ENCODE measurements at regions not wholly inside any gene's neighbourhood (a gene's known extent, or its start where the extent isn't known, plus 50 kb on each side); places are given as distances from the start of the nearest gene placed in this dataset.

GRCh38 chr1:234735476-234735875, 125.5 kb upstream of the IRF2BP2 start:
- Histone ChIP-seq H3K9ac (ENCODE audit: low read length) (no peak overlapping the region), H3K4me3 (ENCODE audit: low read length) (no peak overlapping the region), H3K36me3 (ENCODE audit: control insufficient read depth, insufficient read depth, low read length) (no peaks in the 10 kb centered on the region), H3K9me3 (ENCODE audit: control insufficient read depth, low read length) (no peaks in the 10 kb centered on the region), H3K4me1 (ENCODE audit: control insufficient read depth, insufficient read depth, low read length) (no peaks in the 10 kb centered on the region), H3K27me3 (ENCODE audit: control insufficient read depth, insufficient read depth, low read length) (no peaks in the 10 kb centered on the region)

GRCh38 chr1:234734869-234735268, 124.9 kb upstream of the IRF2BP2 start:
- Histone ChIP-seq H3K36me3 (ENCODE audit: control insufficient read depth, insufficient read depth, low read length) (no peaks in the 10 kb centered on the region), H3K27me3 (ENCODE audit: control insufficient read depth, insufficient read depth, low read length) (no peaks in the 10 kb centered on the region), H3K9ac (ENCODE audit: low read length) (no peak overlapping the region), H3K4me3 (ENCODE audit: low read length) (no peak overlapping the region), H3K4me1 (ENCODE audit: control insufficient read depth, insufficient read depth, low read length) (peaks cover under 1% of the 10 kb centered on the region), H3K9me3 (ENCODE audit: control insufficient read depth, low read length) (no peaks in the 10 kb centered on the region)

GRCh38 chr1:234734412-234734835, 124.4 kb upstream of the IRF2BP2 start:
- Histone ChIP-seq H3K9ac (ENCODE audit: low read length) (no peak overlapping the region), H3K27me3 (ENCODE audit: control insufficient read depth, insufficient read depth, low read length) (no peaks in the 10 kb centered on the region), H3K4me1 (ENCODE audit: control insufficient read depth, insufficient read depth, low read length) (peaks cover 5% of the 10 kb centered on the region), H3K9me3 (ENCODE audit: control insufficient read depth, low read length) (no peaks in the 10 kb centered on the region), H3K4me3 (ENCODE audit: low read length) (no peak overlapping the region), H3K36me3 (ENCODE audit: control insufficient read depth, insufficient read depth, low read length) (no peaks in the 10 kb centered on the region)

GRCh38 chr1:234733427-234733826, 123.4 kb upstream of the IRF2BP2 start:
- Histone ChIP-seq H3K36me3 (ENCODE audit: control insufficient read depth, insufficient read depth, low read length) (no peaks in the 10 kb centered on the region), H3K4me1 (ENCODE audit: control insufficient read depth, insufficient read depth, low read length) (peaks cover 8% of the 10 kb centered on the region), H3K4me3 (ENCODE audit: low read length) (no peak overlapping the region), H3K27me3 (ENCODE audit: control insufficient read depth, insufficient read depth, low read length) (no peaks in the 10 kb centered on the region), H3K9ac (ENCODE audit: low read length) (no peak overlapping the region), H3K9me3 (ENCODE audit: control insufficient read depth, low read length) (no peaks in the 10 kb centered on the region)

GRCh38 chr1:234732671-234733390, 122.9 kb upstream of the IRF2BP2 start:
- H3K9me3 ChIP-seq (ENCODE audit: control insufficient read depth, low read length) = no peaks in the 10 kb centered on the region
- H3K4me3 ChIP-seq (ENCODE audit: low read length) = no peak overlapping the region
- H3K4me1 ChIP-seq (ENCODE audit: control insufficient read depth, insufficient read depth, low read length) = peaks cover 8% of the 10 kb centered on the region
- H3K36me3 ChIP-seq (ENCODE audit: control insufficient read depth, insufficient read depth, low read length) = no peaks in the 10 kb centered on the region
- no peak overlapping the region for H3K9ac ChIP-seq (ENCODE audit: low read length)
- H3K27me3 ChIP-seq (ENCODE audit: control insufficient read depth, insufficient read depth, low read length) = no peaks in the 10 kb centered on the region

- no peak overlapping the region for H3K9ac ChIP-seq (ENCODE audit: low read length)
- no peak overlapping the region for H3K4me3 ChIP-seq (ENCODE audit: low read length)
- H3K4me1 ChIP-seq (ENCODE audit: control insufficient read depth, insufficient read depth, low read length) = peaks cover 14% of the 10 kb centered on the region
- no peaks in the 10 kb centered on the region for H3K9me3 ChIP-seq (ENCODE audit: control insufficient read depth, low read length)
- H3K36me3 ChIP-seq (ENCODE audit: control insufficient read depth, insufficient read depth, low read length) = no peaks in the 10 kb centered on the region
- H3K27me3 ChIP-seq (ENCODE audit: control insufficient read depth, insufficient read depth, low read length) = no peaks in the 10 kb centered on the region
Observed at GRCh38 chr1:234732260-234732659, 122.3 kb upstream of the IRF2BP2 start.

- no peak overlapping the region for H3K4me3 ChIP-seq (ENCODE audit: low read length)
- H3K4me1 ChIP-seq (ENCODE audit: control insufficient read depth, insufficient read depth, low read length) = peaks cover 20% of the 10 kb centered on the region
- H3K9me3 ChIP-seq (ENCODE audit: control insufficient read depth, low read length) = no peaks in the 10 kb centered on the region
Observed at GRCh38 chr1:234731569-234732085, 121.6 kb upstream of the IRF2BP2 start.

GRCh38 chr1:234730770-234731568, 121.0 kb upstream of the IRF2BP2 start:
- Histone ChIP-seq H3K27me3 (ENCODE audit: control insufficient read depth, insufficient read depth, low read length) (no peaks in the 10 kb centered on the region), H3K36me3 (ENCODE audit: control insufficient read depth, insufficient read depth, low read length) (no peaks in the 10 kb centered on the region), H3K9me3 (ENCODE audit: control insufficient read depth, low read length) (no peaks in the 10 kb centered on the region), H3K9ac (ENCODE audit: low read length) (no peak overlapping the region), H3K4me1 (ENCODE audit: control insufficient read depth, insufficient read depth, low read length) (peaks cover 27% of the 10 kb centered on the region), H3K4me3 (ENCODE audit: low read length) (no peak overlapping the region)

More at GRCh38 chr1:234731569-234732085, 121.6 kb upstream of the IRF2BP2 start:
- H3K27me3 ChIP-seq (ENCODE audit: control insufficient read depth, insufficient read depth, low read length) = no peaks in the 10 kb centered on the region
- no peaks in the 10 kb centered on the region for H3K36me3 ChIP-seq (ENCODE audit: control insufficient read depth, insufficient read depth, low read length)
- no peak overlapping the region for H3K9ac ChIP-seq (ENCODE audit: low read length)

- H3K9me3 ChIP-seq (ENCODE audit: control insufficient read depth, low read length) = no peaks in the 10 kb centered on the region
- H3K27me3 ChIP-seq (ENCODE audit: control insufficient read depth, insufficient read depth, low read length) = no peaks in the 10 kb centered on the region
- H3K9ac ChIP-seq (ENCODE audit: low read length) = no peak overlapping the region
- peaks cover 32% of the 10 kb centered on the region for H3K4me1 ChIP-seq (ENCODE audit: control insufficient read depth, insufficient read depth, low read length)
- H3K4me3 ChIP-seq (ENCODE audit: low read length) = no peak overlapping the region
- no peaks in the 10 kb centered on the region for H3K36me3 ChIP-seq (ENCODE audit: control insufficient read depth, insufficient read depth, low read length)
Observed at GRCh38 chr1:234730475-234730769, 120.4 kb upstream of the IRF2BP2 start.

- Histone ChIP-seq H3K4me1 (ENCODE audit: control insufficient read depth, insufficient read depth, low read length) (peaks cover 38% of the 10 kb centered on the region), H3K27me3 (ENCODE audit: control insufficient read depth, insufficient read depth, low read length) (no peaks in the 10 kb centered on the region), H3K4me3 (ENCODE audit: low read length) (no peak overlapping the region), H3K9me3 (ENCODE audit: control insufficient read depth, low read length) (no peaks in the 10 kb centered on the region), H3K36me3 (ENCODE audit: control insufficient read depth, insufficient read depth, low read length) (no peaks in the 10 kb centered on the region), H3K9ac (ENCODE audit: low read length) (no peak overlapping the region)
Observed at GRCh38 chr1:234729561-234730474, 119.8 kb upstream of the IRF2BP2 start.

GRCh38 chr1:234728740-234729139, 118.8 kb upstream of the IRF2BP2 start:
- H3K36me3 ChIP-seq (ENCODE audit: control insufficient read depth, insufficient read depth, low read length) = no peaks in the 10 kb centered on the region
- H3K27me3 ChIP-seq (ENCODE audit: control insufficient read depth, insufficient read depth, low read length) = no peaks in the 10 kb centered on the region
- no peak overlapping the region for H3K9ac ChIP-seq (ENCODE audit: low read length)
- H3K9me3 ChIP-seq (ENCODE audit: control insufficient read depth, low read length) = no peaks in the 10 kb centered on the region
- H3K4me3 ChIP-seq (ENCODE audit: low read length) = no peak overlapping the region
- H3K4me1 ChIP-seq (ENCODE audit: control insufficient read depth, insufficient read depth, low read length) = peaks cover 46% of the 10 kb centered on the region
